ENCODE measurements at regions not wholly inside any gene's neighbourhood (a gene's known extent, or its start where the extent isn't known, plus 50 kb on each side); places are given as distances from the start of the nearest gene placed in this dataset.

GRCh38 chr5:125298258-125298657 is 551.8 kb upstream of the ZNF608 start:
- TF ChIP-seq CTCF (IDR thresholded peaks at IDR 0.05; ENCODE audit: unreplicated experiment): no peak
- Mint-ChIP-seq H3K36me3 (ENCODE audit: insufficient read depth, unreplicated experiment) (no peaks in the 10 kb centered on the region), H3K27ac (ENCODE audit: unreplicated experiment) (no peak overlapping the region), H3K27me3 (ENCODE audit: unreplicated experiment) (no peaks in the 10 kb centered on the region), H3K4me3 (ENCODE audit: low read depth, unreplicated experiment) (no peak overlapping the region), H3K4me1 (ENCODE audit: low read depth, unreplicated experiment) (peaks cover 16% of the 10 kb centered on the region), H3K9me3 (ENCODE audit: low read depth, unreplicated experiment) (no peaks in the 10 kb centered on the region)
- intact Hi-C loops (cut with micrococcal nuclease; ENCODE audit: unreplicated experiment): no loop called here
- CTCF ChIA-PET: no interaction called here
- no peak for DNase-seq
- BruUV-seq (replicated peaks): no TSS peak

GRCh38 chr5:125298746-125299379 is 552.4 kb upstream of the ZNF608 start:
- Mint-ChIP-seq H3K9me3 (ENCODE audit: low read depth, unreplicated experiment) (no peaks in the 10 kb centered on the region), H3K36me3 (ENCODE audit: insufficient read depth, unreplicated experiment) (no peaks in the 10 kb centered on the region), H3K27me3 (ENCODE audit: unreplicated experiment) (no peaks in the 10 kb centered on the region), H3K4me1 (ENCODE audit: low read depth, unreplicated experiment) (peaks cover 16% of the 10 kb centered on the region), H3K4me3 (ENCODE audit: low read depth, unreplicated experiment) (no peak overlapping the region), H3K27ac (ENCODE audit: unreplicated experiment) (no peak overlapping the region)
- CTCF ChIA-PET: no interaction called here
- intact Hi-C loops (cut with micrococcal nuclease; ENCODE audit: unreplicated experiment): no loop called here
- DNase-seq: no peak
- BruUV-seq (replicated peaks): no TSS peak
- TF ChIP-seq CTCF (IDR thresholded peaks at IDR 0.05; ENCODE audit: unreplicated experiment): no peak

- Mint-ChIP-seq H3K27me3 (ENCODE audit: unreplicated experiment) (no peaks in the 10 kb centered on the region), H3K4me3 (ENCODE audit: low read depth, unreplicated experiment) (no peak overlapping the region), H3K9me3 (ENCODE audit: low read depth, unreplicated experiment) (no peaks in the 10 kb centered on the region), H3K36me3 (ENCODE audit: insufficient read depth, unreplicated experiment) (no peaks in the 10 kb centered on the region), H3K4me1 (ENCODE audit: low read depth, unreplicated experiment) (peaks cover 11% of the 10 kb centered on the region), H3K27ac (ENCODE audit: unreplicated experiment) (no peak overlapping the region)
- no TSS peak for BruUV-seq (replicated peaks)
- no peak for DNase-seq
- CTCF ChIA-PET: no interaction called here
- intact Hi-C loops (cut with micrococcal nuclease; ENCODE audit: unreplicated experiment): no loop called here
- no peak for TF ChIP-seq CTCF (IDR thresholded peaks at IDR 0.05; ENCODE audit: unreplicated experiment)
These were observed 555.3 kb upstream of the ZNF608 start for GRCh38 chr5:125301711-125302110.

- no peak overlapping the region for H3K27ac Mint-ChIP-seq (ENCODE audit: unreplicated experiment)
- H3K4me1 Mint-ChIP-seq (ENCODE audit: low read depth, unreplicated experiment): peaks cover 11% of the 10 kb centered on the region
- no peak overlapping the region for H3K4me3 Mint-ChIP-seq (ENCODE audit: low read depth, unreplicated experiment)
- no peaks in the 10 kb centered on the region for H3K9me3 Mint-ChIP-seq (ENCODE audit: low read depth, unreplicated experiment)
- no peaks in the 10 kb centered on the region for H3K27me3 Mint-ChIP-seq (ENCODE audit: unreplicated experiment)
- BruUV-seq (replicated peaks): no TSS peak
- TF ChIP-seq CTCF (IDR thresholded peaks at IDR 0.05; ENCODE audit: unreplicated experiment): no peak
- no peaks in the 10 kb centered on the region for H3K36me3 Mint-ChIP-seq (ENCODE audit: insufficient read depth, unreplicated experiment)
- CTCF ChIA-PET: no interaction called here
- intact Hi-C loops (cut with micrococcal nuclease; ENCODE audit: unreplicated experiment): no loop called here
- DNase-seq: no peak
These were observed 556.1 kb upstream of the ZNF608 start for GRCh38 chr5:125302577-125302976.
